HT-29 (cell line): ENCODE measurements at regions not wholly inside any gene's neighbourhood (a gene's known extent, or its start where the extent isn't known, plus 50 kb on each side); places are given as distances from the start of the nearest gene placed in this dataset.
"Not testable (repeated sequence)": the region's sequence is repeated elsewhere in the genome, so short reads cannot be mapped to it uniquely, and the experiment has no call there.

Experiments used
- DNase-seq: peaks from one replicate; pipeline ENCODE4 v3.0.0-alpha.2; 2015; ENCODE audit warnings: low spot score

DNA sequence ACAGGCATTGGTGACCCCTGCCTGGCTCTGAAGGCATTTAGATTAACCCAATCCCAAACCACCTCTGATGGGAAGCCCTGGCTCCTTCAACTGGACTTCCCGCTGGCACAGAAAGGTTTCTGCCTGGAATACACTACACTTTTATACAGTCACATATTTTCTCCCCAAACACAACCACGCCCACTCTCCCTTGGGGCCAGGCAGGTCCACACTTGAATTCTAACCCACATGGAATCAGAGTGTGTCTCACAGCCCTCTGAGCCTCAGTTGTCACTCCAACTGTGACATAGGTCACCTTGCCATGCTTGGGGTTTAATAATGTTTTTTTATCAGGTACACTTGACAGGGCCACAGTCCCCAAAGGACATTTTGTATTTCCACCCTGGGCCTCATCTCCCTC is 368.6 kb downstream of the BCL11B start:
- no peak for DNase-seq

DNA sequence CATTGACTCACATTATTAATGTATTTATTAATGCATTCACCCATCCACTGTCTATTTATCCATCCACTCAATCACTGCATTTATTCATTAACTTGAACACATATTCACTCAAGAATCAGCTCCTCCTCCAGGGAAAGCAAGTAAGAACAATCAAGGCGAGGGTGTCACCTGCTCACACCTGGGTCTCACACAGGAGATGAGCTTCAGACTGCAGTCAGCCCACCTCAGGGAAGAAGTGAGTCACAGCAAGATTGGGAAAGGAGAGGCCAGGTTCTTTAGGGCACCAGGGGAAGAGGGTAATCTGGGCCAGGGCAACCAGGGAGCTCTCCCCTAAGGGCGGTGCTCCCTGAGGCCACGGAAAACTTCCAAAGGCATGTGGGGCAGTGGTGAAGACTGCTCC is 367.3 kb downstream of the BCL11B start:
- no peak for DNase-seq

DNA sequence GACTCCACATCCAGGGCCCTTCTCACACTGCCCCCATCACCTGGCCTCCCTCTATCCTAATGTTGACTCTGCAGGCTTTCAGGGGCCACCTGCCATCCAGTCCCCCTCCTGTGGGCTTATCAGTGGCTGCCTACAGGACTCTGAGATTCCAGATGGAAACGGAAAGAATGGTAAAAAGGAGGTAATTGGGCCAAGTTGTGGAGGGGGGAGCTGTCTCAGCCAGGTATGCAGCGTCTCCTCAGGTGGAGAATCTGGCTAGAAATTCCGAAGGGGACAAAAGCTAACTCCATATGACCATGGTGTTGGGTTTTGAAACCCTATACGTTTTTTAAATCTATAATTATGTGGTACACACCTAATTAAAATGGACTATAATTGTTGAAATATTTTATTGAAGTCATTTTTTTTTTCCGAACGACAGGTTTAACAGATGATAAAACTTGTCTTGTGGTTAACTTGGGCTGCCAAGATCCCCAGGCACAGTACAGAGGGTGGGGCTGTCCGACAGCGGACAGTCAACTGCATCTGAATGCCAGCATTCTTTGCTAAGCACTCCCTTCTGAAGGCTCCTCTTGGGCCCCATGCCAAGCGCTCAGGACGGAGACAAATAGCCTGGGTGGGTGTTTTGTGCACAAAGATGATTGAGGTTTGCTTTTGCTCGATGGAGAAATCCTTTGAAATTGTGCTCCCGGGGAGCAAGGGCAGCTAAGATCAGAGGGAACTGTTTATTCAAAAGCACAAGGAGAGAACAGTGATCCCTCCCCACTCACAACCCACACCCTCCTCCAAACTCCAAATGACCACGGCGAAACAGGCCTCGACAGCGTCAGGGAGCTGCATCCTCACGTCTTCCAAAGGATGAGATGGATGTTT is 365.6 kb downstream of the BCL11B start:
- peak; percentile 39 for DNase-seq

DNA sequence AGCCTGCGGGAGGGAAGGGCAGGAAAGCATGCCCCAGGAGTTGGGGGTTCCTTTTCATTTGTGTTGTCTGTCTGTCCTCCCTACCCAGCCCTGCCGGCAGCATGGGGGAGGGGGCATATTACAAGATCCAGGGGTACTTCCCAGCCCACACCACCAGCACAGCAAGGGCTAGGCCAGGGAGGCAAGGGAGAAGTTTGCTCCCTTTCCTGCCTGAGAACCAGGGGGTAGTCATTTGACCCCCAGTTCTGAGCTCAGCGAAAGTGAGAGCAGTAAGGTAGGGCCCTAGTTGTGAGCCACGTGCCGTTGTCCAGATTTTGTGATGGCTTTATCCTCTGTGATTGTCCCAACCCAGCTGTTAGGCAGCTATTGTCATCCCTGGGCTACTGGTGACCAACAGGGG is 364.7 kb downstream of the BCL11B start:
- DNase-seq = no peak

DNA sequence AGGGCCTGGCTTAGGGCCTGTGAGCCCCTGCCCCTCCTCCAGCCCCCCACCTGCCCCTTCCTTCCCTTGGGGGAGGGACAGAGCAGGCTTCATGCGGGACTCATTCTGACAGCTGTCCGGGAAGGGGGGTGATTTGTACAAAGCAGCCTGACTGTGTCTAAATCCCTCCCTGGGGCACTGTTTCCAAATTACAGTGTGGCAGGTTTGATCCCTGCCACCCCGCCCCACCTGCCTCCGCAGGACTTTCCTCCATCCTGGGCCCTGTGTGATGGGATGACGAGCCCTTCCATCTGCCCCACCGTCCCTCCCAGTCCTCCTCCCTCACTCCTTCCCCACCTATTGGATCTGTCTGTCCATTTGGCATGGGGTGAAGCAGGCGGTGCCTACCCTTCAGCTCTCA is 363.9 kb downstream of the BCL11B start:
- no peak for DNase-seq

DNA sequence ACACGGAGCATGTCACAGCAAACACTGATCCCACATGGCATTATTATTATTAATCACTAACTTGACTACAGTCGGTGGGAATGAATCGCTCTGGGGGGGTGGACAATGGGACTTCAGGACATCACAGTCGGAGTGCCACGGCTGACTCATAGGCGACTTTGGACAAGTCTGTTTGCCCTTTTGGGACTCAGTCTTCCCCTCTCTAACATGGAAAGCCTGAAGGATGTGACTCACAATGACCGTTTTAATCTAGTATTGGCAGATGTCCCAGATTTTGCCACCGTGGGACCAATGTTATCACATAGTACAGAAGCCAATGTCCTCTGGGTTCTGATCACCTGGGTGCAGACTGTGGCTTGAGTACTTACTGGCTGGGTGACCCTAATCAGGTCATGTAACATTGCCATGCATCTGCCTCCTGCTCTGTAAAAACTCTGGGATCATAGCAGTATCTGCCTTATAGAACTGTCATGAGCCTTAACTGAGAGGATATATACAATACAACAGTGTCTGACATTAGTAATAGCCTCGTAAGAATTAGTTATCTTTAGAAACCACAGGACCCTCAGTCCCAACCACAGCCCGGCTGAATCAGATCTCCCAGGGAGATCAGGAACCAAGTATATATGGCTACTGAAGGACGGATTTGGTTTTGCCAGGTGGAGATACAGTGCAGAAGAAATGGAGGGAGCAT is 362.6 kb downstream of the BCL11B start:
- peak; percentile 46 for DNase-seq

DNA sequence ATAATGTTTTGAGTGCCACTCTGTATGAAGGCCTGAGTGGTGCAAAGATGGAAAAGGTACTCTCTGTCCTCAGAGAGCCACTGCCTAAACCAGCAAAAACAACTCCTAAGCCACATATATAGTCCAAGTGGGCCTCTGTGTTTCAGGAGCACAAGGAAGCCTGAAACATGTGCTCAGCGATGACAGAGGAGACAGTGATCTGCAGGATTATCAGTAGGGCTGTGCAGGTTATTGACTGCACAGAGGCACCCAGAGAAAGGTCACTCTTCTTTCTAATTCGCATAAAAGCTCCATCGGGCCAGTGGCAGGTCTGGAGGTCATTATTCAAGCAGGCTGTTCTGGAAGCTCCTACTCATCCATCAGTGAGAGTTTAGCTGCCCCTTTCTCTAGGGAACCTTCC is 361.9 kb downstream of the BCL11B start:
- no peak for DNase-seq

DNA sequence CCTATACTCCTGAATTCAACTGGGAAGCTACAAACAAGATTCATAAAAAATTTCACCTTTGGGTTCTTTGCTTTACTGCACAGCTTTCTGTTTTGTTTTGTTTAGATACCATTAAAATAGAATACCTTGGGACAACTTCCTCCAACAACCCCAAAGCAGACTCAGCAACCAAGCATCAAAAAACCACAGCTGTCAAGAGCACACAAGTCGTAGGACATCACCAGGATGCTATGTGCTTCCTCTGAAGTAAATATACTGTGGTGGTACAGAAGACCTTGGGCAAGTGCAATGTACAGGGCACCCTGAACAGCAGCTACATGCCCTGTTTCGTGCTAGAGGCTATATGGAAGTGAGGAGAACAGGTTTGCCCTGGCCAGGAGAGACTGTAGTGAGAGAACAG is 359.3 kb downstream of the BCL11B start:
- DNase-seq = no peak

DNA sequence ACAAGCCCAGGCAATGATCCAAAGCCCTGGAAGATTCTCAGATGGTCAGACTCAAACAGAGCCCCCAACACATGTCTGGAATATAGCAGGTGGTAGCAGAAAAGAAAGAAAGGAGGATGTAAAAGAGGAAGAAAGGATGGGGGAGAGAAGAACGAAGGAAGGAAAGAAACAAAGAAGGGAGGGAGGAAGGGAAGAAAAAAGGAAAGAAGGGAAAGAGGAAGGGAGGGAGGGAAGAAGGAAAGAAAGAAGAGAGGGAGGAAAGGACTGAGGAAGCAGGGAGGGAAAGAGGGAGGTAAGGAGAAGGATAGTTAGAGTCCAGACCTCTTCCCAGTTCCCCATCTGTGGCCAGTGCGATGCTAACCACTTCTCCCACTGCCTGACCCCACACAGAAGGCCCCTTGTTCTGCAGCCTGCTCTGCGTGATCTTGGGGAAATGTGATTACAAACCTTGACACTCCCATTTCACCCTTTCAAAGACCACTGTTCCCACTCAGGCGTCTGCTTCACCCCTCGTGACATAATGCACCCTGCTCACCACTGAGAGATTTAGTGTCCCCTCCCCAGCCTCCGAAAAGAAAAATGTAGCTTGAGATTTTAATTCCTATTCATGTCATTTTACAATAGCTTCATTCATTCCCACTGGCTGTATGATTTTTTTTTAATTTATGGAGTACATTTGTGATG is 357.9 kb downstream of the BCL11B start:
- DNase-seq = no peak

DNA sequence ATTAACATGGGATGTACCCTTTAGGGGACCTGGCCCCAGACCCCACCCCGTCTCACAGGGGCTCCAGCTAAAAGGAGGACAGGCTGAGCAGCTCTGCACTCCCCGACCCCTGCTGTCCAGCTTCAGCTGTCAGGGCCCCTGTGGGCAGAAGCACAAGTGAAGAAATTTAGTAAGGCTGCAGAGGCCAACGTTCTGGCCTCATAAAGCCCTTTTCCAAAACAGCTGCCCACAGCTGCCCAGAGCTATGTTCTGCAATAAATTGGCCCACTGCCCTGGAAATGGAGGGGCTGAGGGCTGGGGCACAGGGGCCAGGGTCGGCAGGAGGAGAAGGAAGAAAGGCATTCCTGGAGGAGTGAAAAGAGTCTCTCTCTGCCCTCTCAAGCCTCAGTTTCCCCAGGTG is 357.1 kb downstream of the BCL11B start:
- DNase-seq = no peak

DNA sequence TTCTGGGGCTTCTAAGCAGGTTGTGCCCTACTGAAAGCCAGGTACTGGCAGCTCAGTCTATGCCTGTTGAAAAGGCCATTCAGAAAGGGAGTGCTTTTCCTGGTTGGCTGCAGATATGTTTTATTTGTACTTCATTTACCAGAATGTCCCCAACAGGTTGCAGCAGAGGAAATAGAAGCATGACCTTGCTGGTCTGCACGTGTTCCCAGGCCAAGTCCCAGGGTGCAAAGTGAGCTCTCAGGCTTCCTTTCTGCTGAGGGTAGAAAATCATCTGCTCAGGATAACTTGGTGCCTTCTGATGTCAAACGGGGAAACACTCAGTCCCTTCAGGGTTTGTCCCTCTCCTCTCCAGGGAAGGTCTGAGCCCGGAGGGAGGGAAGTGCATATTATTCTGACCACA is 356.4 kb downstream of the BCL11B start:
- DNase-seq = no peak

DNA sequence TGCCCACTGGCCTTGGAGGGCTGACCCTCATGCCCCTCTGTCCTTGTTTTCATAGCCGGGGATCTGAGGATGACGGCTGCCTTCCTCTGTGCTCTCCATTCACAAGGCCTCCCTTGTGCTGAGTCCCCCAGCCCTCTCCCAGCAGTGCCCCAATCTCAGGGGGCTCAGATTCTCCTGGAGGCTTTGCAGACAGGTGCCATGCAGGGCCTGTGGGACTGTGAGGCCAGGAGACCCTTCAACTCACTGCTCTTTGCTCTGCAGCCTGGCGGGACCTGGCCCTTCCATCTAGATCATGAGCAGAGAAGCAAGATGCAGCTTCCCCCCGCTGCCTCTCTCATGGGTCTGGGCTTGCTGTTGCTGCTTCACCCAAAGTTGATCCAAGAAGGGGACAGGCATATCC is 356.0 kb downstream of the BCL11B start:
- DNase-seq = no peak

DNA sequence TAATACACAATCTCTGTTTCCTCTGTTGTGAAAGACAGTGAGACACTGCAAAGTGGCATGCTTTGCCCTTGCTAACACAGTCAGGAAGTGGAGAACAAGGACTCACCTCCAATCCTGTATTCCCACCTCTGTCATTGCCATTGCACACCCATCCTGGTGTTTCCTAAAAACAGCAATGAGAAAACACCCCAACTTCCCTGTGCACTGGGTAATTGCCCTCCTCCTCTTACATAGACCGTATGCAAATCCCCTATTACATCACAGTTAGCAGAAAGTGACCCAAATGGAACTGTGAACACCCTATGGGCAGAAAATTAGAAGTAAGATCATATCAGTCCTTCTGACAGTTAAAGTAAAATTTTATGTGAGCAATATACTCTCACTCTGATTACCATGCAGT is 355.5 kb downstream of the BCL11B start:
- DNase-seq = no peak

DNA sequence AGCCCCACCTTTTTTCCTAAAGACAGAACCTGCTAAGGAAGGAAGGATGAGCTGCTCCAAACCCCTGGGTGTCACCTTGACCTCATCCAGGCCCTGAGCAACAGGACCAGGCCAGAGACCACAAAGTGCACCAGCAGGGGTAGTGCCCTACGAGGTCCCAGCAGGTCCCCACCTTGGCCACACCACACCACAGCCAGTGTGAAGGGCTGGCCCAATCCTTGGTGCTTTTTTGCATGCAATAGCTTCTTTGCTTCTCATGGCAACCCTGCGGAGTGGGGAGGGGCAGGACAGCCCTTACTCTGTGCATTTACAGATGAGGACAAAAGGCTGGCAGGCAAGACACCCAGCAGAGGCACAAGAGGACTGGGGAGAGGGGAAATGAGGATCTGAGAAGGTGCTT is 352.6 kb downstream of the BCL11B start:
- no peak for DNase-seq

DNA sequence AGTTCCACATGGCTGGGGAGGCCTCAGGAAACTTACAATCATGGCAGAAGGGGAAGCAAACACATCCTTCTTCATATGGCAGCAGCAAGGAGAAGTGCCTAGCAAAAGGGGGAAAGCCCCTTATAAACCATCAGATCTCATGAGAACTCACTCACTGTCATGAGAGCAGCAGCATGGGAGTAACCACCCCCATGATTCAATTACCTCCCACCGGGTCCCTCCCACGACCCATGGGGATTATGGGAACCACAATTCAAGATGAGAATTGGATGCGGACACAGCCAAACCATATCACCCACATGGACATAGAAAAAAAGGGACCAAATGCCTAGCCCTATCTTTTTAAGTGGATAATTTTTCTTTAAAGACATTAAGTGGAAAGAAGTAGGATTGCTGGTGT is 350.7 kb downstream of the BCL11B start:
- not testable (repeated sequence) for DNase-seq

DNA sequence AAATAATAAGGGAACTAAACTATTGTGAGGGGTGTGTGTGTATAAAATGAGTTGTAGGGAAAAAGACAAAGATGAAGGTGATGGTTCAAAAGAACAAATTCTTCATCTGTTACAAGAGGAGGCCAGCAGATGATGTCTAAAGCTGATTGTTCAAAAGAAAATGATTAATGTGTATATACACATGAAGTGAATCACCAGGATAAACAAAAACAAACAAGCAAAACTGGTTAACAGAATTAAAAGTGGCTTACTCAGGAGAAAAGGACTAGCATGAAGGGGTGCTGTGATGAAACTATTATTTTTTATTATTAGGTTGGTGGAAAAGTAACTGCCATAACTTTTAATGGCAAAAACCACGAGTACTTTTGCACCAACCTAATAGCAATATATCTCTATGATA is 348.4 kb downstream of the BCL11B start:
- no peak for DNase-seq

DNA sequence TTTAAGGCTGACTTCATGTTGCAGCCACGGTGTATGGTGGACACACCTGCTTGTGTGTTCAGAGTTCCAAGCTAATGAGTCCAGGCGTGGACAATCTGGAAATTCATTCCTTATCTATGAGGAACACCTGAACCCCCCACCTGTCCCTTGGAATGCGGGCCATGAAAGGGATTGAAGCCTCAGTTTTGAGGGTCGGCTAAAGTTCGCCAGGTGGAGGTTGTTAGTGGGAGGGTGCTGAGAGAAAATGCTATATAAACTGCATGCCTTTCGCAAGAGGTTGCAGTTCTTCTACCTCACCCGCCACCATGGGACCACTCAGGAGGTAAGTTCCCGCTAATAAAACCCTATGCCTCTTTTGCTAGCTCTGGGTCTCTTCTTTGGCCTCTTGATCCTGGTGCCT is 348.0 kb downstream of the BCL11B start:
- no peak for DNase-seq

DNA sequence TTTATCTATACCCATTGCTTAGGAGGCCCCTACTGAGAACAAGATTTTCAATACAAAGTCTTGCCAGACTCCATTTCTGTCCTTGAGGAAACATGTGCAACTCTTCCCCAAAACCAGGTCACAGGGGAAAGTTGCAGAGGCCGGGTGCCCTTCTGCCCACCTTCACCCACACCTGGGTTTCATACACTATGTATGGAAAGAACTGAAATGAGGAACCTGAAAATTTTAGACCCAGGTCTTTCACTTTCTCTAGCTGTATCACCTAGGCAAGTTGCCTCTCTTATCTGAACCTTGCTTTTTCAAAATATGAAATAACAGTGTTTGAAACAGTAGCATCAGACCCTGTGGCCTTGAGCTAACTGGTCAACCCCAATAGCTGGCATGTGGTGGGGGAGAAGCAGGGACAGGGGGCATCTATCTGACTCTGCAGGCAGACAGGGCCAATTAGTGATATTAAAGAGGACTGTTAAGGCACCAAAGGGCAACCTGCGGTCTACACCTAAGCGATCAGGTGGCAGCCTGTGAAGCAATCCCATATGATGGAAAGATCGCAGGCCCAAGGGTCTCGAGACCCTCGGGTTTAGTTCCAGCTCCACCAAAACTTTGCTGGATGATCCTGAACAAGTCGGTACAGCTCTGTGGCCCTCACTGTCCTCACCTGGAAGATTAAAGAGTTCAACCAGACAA is 346.5 kb downstream of the BCL11B start:
- DNase-seq = no peak

DNA sequence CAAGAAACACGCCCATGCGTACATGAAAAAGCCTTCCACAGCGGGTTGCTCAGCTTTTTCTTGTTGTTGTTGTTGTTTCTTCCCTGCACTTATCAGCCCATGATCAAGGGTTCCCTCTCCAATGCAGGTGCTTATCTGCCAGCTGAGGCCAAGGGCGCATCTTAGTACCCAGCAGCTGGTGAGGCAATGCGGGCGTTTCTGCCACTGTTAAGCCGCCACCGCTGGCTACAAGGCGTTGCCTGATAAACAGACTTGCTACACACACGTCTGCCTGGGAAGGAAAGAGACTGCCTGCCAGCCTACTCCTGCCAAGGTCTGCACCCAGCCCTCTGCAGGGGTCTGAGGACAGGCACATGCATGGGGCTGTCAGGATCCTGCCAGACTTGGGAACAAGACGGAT is 345.9 kb downstream of the BCL11B start:
- no peak for DNase-seq

DNA sequence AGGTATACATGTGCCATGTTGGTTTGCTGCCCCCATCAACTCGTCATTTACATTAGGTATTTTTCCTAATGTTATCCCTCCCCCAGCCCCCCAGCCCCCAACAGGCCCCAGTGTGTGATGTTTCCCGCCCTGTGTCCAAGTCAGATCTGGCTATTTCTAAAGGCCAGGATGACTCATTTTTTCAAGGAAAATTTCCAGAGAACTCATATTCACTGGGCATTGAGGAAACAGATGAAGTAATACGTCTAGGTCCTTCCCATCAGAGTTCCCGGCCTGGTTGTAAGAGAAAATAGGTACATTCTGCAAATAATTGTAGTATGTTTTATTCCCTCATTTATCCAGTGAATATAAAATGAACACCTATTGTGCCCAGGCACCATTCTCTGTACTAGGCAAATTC is 345.2 kb downstream of the BCL11B start:
- no peak for DNase-seq

DNA sequence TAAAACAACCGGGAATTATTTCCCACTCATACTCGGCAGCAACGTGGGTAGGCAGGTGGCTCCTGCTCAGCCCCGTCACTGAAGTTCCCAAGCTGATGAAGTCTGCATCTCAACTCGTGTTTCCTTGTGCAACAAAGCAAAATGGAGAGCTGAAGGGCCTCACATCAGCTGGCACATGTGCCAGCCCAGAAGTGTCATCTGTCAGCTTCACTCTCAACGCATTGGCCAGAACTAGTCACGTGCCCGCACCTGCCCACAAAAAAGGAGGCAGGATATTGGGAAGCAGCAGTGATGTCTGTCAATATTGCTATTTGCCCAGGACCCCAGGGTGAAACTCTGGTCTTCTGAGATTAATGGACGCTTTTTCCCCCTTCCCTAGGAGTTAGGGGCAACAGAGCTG is 344.0 kb downstream of the BCL11B start:
- DNase-seq = no peak

DNA sequence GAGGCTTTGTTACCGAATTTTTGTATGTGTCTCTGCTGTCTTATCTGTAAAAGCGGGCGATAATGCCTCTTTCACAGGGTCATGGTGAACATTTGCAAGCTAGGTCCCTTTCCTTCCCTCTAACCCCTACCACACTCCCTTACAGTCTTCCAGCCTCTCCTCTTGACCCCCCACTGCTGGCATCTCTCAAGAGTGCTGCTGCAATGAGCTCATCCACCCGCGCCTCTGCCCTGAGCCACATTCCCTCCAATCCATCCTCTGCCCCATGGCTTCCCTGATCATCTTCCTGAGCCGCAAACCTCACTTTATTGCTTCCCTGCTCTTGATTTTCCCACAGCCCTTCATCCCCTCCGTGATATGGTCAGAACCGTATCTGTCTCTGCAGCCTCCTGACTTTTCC is 343.6 kb downstream of the BCL11B start:
- no peak for DNase-seq
